CD1c-positive myeloid dendritic cell (primary cell): ENCODE measurements at regions not wholly inside any gene's neighbourhood (a gene's known extent, or its start where the extent isn't known, plus 50 kb on each side); places are given as distances from the start of the nearest gene placed in this dataset.
"Not testable (repeated sequence)": the region's sequence is repeated elsewhere in the genome, so short reads cannot be mapped to it uniquely, and the experiment has no call there.

ENCODE experiments used
- DNase-seq: peaks from one replicate; pipeline ENCODE4 v3.0.0-alpha.2; 2016; ENCODE audit errors: extremely low spot score

DNA sequence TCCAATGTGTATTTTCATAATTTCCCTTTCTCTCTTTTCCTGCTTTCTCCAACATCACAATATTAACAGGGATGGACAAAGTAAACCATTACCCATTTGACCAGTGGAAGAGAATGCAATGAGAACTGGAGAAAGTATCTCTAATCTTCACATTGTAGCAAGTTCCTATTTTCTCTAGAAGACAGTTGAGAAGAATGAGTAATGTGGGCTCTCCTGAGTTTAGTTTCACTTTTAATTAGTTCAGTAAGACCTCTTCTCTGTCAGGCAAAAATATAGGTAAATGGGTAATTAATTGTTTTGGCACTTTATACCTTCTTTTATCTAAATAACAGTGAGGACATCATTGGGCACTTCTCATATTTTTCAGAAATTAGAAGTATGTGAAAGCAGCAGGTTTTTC lies 602.0 kb downstream of the GLUD2 start:
- no peak for DNase-seq

DNA sequence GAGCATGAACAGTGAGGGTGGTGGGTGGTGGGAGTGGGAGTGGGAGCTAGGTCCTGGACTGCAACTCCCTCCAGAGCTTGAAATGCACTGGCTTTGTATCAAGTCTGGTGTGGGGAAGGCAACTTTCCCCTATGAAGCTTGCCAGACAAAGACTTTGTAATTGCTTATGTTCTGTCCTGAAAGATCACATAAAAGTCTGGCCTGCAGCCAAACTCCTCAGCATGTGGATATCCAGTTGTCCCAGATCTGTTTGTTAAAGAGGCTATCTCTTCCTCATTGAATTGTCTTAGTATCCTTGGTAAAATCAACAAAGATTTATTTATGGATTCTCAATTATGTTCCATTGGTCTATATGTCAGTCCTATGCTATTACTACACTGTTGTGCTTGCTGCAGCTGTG lies 607.9 kb downstream of the GLUD2 start:
- no peak for DNase-seq

DNA sequence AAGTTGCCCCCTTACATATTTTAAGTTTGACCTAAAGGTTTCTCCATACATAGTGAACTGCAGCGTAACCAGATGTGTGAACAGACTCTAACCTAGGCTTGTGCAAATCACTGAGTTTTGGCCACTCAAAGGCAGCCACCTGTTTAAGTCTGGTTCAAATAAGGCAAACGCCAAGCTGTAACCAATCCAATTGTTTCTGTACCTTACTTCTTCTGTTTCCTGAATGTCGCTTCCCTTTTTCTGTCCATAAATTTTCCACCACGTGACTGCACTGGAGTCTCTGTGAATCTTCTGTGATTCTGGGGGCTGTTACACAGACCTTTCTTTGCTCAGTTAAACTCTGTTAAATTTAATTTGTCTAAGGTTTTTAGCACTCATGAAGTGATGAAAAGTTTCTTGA lies 618.8 kb downstream of the GLUD2 start:
- DNase-seq: no peak

DNA sequence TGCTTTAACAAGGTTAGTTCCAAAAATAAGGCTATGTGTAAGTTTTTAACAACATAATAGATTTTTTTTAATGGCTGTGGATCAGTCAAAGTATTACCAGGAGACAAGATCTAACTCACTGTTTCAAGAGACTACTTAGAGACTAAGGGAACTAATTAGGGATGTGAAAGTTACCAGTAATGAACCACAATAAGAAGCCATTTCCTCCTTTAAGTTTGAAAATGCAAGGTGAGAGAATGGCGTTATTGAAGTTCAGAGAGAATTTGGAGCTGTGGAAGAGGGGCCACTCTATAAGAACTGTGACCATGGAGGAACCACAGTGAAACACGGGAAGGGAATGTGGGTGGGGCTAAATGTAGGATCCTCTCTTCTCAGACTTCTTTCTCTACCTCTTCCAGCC lies 624.2 kb downstream of the GLUD2 start:
- peak; percentile 2 for DNase-seq

DNA sequence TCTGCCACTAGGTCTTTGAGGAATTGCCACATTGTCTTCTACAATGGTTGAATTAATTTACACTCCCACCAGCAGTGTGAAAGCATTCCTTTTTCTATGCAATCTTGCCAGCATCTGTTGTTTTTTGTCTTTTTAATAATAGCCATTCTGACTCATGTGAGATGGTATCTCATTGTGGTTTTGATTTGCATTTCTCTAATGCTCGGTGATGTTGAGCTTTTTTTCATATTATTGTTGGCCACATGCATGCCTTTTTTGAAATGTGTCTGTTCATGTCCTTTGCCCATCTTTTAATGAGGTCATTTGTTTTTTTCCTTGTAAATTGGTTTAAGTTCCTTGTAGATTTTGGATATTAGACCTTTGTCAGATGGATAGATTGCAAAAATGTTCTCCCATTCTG lies 661.8 kb downstream of the GLUD2 start:
- not testable (repeated sequence) for DNase-seq

DNA sequence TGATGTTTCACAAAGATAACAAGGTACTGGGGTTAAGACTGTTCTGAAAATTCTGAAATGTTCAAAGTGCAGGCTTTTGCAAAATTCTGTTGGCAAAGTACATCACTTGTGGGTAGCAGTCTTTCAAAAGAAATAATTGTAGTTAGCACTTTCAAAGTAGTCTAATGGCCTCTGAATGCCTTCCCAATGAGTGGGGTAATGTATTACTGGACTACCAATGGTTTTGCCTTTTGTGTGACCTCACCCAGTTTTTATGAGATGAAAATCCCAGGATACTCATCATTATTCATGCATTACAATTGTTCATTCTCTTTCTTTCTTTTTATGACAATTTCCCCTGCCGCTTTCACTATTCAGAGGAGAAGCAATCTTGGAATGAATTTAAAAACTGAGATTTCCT lies 686.1 kb downstream of the GLUD2 start:
- DNase-seq: no peak

DNA sequence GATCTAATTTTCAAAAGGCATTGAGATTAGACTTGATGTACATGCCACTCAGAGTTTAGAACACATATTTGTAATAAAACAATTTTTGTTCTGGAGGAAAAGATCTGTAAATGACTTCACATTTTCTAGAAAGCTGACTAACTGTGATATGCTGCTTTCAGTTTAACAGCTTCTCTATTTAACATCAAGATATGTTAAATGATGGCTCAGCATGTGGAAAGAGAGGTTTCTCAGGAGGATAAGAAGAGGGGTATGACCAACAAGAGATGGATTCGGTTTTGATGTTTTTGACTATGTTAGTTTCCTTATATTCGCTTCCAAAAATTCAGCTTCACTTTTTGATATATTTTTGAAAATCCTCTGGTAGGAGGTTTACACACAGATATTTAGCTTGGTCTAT lies 698.7 kb downstream of the GLUD2 start:
- no peak for DNase-seq

DNA sequence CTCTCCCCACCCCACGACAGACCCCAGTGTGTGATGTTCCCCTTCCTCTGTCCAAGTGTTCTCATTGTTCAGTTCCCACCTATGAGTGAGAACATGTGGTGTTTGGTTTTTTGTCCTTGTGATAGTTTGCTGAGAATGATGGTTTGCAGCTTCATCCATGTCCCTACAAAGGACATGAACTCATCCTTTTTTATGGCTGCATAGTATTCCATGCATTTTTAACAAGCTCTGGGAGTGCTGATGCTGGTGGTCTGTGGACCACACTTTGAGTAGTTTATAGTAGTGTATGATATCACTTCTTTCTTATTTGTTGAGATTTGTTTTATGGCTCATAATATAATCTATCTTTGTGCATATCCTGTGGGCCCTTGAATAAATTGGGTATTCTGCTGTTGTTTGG lies 706.2 kb downstream of the GLUD2 start:
- DNase-seq: not testable (repeated sequence)

DNA sequence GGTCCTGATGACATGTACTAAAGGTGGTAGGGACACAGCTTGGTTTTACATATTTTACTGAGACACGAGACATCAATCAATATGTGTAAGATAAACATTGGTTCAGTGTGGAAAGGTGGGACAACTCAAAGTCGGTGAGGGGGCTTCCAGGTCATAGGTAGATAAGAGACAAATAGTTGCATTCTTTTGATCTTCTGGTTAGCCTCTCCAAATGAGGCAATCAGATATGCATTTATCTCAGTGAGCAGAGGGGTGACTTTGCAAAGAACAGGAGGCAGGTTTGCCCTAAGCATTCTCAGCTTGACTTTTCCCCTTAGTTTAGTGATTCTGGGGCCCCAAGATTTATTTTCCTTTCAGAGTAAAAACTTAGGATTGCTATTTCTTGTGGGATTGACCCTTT lies 706.9 kb downstream of the GLUD2 start:
- no peak for DNase-seq

DNA sequence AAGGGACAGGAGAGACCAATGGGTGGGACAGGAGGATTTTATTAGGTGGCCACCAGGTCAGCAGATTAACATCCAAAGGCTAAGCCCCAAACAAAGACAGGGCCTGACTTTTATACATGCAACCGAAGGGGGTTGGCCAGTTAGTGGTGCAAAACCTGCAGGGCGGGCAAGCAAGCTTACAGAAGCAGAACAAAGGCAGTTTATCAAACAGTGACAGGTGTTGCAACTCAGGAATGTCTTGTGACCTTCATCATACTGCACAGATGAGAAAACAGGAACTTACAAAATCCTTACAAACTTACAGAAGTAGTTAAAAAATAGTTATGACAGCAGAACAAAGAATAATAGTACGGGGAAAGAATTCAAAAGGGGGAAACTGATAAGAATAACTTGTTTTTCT lies 708.1 kb downstream of the GLUD2 start:
- DNase-seq: no peak

DNA sequence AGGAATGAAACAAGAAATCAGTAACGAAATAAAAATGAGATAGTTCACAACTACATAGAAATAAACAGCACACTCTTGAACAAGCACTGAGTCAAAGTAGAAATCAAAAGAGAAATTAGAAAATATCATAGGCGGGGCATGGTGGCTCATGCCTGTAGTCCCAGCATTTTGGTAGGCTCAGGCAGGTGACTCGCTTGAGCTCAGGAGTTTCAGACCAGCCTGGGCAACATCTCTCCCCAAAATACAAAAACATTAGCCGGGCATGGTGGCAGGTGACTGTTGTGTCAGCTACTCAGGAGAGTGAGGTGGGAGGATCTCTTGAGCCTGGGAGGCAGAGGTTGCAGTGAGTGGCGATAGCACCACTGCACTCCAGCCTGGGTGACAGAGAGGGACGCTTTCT lies 714.4 kb downstream of the GLUD2 start:
- DNase-seq: no peak

DNA sequence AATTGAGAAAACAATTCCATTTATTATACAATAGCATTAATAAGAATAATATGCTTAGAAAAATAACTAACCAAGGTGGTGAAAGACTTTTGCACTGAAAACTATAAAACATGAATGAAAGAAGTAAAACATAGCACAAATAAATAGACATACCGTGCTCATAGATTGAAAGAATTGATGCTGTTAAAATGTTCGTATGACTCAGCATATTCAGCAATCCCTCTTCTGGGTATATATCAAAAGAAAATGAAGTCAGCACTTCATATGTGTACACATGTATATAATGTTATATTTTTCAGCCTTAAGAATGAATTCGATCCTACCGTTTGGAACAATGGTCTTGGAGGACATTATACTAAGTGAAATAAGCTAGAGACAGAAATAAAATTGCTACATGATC lies 716.3 kb downstream of the GLUD2 start:
- DNase-seq: no peak

DNA sequence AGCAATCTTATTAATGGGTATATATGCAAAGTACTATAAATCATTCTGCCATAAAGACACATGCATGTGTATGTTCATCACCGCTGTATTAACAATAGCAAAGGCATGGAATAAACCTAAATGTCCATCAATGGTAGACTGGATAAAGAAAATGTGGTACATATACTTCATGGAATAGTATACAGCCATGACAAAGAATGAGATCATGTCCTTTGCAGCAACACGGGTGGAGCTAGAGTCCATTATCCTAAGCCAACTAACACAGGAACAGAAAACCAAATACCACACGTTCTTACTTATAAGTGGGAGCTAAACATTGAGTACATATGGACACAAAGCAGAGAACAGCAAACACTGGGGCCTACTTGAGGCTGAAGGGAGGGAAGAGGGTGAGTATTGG lies 720.8 kb downstream of the GLUD2 start:
- DNase-seq: not testable (repeated sequence)

DNA sequence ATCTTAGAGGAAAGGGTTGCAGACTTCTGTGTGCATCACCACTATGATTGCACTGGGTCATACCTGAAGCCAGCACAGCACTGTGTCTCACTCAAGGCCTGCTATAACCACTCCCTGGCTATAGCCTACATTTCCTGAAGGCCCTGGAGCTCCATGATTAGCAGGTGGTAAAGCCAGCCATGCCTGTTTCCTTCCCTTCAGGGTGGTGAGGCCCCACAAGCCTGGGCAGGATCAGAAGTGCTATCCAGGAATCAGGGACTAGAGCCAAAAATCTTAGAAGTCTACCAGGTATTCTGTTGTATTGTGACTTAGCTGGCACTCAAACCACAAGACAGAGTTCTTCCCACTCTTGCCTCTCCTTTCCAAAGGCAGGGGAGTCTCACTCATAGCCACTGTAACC lies 734.6 kb downstream of the GLUD2 start:
- DNase-seq: no peak

DNA sequence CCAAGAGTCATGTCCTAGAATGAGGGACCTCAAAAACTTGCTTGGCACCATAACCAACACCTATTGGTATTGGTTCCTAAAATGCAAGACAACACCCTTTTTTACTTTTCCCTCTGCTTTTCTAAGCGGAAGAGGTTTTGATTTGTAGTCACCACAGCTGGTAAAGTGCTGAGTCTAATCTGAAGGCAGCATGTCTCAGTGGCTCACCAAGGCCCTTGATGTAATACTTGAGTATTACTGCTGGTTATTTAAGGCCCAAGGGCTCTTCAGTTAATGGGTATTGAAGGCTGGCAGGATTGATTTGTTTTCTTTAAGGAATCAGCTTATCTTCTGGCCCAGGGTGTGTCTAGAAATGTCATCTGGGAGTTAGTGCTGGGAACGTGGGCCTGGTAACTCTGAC lies 735.1 kb downstream of the GLUD2 start:
- DNase-seq: no peak

DNA sequence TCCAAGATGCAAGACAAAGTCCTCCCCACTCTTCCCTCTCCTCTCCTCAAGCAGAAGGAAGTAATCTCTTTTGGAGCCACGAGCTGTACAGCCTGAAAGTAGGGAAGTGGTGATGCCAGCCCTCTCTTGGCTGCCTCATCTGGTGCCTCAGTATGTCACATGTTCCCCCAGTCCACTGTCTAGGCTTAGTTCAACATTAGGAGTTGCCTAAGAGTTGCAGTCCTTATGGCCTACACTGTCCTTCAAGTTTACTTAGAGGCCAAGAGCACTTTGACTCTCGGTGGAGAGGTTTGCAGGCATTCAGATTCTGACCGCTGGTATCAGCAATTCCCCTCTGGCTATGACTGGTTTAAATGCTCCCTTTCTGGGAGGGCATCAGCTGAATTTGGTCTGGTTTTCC lies 735.6 kb downstream of the GLUD2 start:
- no peak for DNase-seq

DNA sequence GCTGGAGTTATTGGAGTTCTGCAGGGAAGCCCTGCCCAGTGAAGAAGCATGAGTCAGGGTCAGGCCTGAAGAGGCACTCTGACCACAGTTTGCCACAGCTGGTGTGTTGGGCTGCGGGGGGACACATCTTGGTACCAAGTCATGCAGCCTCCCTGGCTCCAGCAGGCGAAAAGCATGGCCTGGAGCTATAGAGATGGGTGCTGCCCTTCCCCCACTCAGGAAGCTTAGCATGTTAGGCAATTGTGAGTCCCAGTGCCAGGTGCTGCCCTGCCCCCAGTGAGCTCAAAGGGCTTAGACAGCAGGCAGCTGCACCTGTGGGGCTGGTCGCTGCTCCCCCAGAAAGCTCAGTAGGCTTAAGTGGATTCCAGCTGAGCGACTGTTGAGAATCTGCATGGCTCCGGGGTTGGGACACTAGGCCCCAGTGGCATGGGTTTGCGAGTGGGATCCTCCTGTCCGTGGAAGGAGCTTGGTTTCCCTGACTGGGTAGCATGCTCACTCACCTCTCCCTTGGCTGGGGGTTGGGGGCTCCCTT lies 755.5 kb downstream of the GLUD2 start:
- DNase-seq: no peak

DNA sequence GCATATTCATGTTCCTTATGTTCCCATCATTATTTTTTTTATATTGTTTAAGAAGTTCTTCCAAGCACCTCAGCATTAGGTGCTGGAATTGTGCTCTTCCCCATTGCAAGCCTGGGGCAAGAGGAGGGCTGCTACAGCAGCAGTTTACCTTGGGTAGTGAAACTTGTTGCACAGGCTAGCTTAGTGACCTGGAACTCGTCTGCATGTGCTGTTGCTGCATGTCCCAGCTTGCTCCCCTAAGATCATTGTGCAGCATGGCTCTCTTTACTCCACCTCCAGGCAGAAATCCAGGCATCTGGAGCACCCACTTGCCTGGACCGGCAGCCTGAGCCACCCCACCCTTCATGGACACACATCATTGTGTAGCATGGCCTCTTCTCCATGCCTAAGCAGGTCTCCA lies 776.0 kb downstream of the GLUD2 start:
- no peak for DNase-seq

DNA sequence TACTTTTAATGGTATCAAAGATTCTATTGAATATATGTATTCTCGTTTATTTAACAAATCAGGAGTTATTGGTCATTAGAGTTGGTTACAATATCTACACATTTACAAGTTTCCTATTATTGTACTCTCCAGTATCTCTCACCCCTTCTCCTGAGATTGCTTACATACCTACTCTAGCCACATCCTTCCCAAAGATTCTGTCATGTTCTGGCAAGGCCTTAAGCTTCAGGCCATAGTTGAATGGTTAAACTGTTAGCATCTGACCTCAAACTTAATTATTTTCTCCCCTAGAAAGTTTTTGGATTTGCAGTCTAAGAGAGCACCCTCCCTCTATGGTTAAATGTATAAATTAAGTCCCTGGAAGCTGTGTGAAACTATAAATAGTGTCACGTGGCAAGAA lies 784.2 kb downstream of the GLUD2 start:
- no peak for DNase-seq

DNA sequence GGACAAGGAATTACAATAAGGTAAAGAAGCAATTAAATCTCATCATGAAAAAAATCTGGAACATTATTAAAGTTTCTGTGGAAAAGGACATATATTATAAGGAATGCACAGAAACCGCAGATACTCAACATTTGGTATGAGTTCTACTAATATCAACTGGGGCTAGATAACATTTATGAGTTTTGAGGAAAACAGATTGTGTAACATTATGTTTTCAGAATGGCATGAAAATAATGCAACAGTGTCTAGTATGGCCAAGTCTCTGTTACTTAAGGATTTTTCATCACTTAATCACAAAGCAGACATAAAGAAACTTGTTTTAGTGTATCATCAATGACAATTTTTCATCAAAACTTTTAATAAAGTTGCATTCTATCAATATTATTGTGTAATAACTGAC lies 785.0 kb downstream of the GLUD2 start:
- no peak for DNase-seq

DNA sequence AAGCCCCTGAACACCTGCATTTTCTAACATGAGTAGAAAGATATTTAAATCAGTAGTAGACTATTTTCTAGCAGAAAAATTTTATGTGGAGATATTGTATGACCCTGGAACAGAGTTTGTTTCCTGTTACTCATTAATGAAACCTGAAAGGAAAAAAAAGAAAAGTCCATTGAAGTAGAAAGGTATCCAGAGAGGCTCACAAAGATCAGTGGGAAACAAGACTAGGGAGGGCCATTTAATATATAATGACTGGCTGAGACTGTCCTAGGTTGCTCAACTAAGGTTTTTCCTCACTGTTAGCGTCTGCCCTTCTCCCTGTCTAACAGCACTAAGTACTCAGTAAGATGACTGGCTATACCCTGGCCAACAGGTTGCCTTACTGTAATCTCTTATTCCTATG lies 788.6 kb downstream of the GLUD2 start:
- DNase-seq: no peak

DNA sequence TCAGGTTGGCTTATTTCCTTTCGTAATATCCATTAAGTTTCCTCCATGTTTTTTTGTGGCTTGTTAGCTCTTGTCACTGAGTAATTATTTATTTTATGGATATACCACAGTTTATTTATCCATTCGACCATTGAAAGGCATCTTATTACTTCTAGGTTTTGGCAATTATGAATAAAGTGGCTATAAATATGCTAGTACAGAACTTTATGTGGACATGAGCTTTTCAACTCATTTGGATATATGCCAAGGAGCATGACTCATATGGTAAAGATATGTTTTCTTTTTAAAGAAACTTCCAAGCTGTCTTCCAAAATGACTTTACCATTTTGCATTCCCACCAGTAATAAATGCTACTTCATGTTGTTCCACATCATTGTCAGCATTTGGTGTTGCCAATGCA lies 803.6 kb downstream of the GLUD2 start:
- no peak for DNase-seq

DNA sequence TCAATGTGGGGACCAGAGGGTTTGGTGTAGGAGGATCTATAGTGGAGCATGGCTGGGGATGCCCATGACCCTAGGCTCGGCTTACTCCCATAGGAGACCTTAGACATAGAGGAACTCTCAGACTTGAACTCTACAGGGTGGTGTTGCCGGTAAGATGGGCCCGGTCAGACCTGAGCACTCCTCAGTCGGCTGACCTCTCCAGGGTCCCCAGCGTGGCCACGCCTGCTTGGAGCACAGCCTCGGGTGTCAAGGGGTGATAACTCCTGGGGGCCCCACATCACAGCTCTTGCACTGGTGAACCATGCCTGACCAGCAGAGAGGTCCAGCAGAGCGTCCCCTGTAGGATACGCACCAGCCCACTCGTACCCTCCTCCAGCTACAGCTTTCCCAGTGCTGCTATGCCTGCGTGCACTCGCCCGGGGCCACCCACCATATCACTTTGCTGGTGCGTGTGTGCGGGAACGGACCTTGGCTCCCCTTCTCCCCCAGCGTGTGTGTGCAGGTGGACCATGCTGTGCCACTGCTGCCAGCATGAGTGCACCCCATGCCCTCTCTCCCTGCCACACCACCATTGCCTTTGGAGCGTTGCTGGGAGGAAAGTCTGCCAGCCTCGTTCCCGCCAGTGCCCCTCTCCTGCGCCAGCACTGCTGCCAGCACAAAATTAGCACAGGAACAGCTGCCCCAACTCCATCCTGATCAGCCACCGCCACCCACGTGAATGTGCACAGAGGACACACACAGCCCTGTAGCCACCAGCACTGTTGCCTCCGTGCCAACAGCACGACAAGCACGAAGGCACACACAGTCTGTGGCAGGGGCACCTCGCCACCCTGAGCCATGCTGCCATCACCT lies 806.6 kb downstream of the GLUD2 start:
- no peak for DNase-seq

DNA sequence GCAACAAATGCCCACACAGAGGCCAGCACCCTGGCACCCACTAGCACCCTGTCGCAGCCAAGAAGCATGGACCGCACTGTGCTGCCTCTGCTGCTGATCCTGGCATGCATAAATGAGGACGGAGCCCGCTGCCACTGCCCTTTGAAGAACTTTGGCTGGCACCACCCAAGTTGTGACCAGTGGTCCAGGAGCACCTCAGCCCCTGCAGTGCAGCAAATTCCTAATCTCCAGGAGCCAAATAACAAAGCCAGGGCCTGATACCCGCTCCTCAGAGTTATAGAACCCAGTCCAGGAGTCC lies 807.2 kb downstream of the GLUD2 start:
- no peak for DNase-seq
